ENCODE measurements at regions not wholly inside any gene's neighbourhood (a gene's known extent, or its start where the extent isn't known, plus 50 kb on each side); places are given as distances from the start of the nearest gene placed in this dataset.

DNA sequence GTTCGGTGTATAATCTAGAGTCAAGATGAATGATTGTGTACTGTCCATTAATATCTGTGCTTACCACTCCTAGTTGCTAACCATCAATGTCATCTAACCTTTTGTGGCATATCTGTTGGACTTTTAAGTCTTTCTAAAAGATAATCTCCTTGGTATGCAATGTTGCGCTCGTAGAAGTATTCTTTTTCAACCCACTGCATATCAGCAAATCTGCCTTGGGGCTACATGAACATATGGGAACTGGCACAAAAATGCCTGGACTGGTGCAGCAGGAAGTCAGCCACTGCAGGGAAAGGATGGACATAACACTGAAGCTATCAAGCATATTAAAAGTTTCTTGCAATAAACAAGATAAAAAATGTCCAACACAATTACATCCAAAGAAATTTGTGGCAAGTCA is 124.3 kb upstream of the SLC38A4 start:
- no peak for DNase-seq (ENCODE audit: low read depth in 1 of 2, low spot score in 1 of 2)
- Histone ChIP-seq H3K9me3 (ENCODE audit: low read depth) (no peaks in the 10 kb centered on the region), H3K36me3 (no peaks in the 10 kb centered on the region), H3K4me1 (ENCODE audit: low read depth) (no peaks in the 10 kb centered on the region), H3K27ac (no peak overlapping the region), H3K4me3 (no peak overlapping the region), H3K27me3 (no peaks in the 10 kb centered on the region)
- TF ChIP-seq, protein P1, sequence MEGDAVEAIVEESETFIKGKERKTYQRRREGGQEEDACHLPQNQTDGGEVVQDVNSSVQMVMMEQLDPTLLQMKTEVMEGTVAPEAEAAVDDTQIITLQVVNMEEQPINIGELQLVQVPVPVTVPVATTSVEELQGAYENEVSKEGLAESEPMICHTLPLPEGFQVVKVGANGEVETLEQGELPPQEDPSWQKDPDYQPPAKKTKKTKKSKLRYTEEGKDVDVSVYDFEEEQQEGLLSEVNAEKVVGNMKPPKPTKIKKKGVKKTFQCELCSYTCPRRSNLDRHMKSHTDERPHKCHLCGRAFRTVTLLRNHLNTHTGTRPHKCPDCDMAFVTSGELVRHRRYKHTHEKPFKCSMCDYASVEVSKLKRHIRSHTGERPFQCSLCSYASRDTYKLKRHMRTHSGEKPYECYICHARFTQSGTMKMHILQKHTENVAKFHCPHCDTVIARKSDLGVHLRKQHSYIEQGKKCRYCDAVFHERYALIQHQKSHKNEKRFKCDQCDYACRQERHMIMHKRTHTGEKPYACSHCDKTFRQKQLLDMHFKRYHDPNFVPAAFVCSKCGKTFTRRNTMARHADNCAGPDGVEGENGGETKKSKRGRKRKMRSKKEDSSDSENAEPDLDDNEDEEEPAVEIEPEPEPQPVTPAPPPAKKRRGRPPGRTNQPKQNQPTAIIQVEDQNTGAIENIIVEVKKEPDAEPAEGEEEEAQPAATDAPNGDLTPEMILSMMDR (IDR thresholded peaks at IDR 0.05; ENCODE audit: low read depth, low read length): no peak

DNA sequence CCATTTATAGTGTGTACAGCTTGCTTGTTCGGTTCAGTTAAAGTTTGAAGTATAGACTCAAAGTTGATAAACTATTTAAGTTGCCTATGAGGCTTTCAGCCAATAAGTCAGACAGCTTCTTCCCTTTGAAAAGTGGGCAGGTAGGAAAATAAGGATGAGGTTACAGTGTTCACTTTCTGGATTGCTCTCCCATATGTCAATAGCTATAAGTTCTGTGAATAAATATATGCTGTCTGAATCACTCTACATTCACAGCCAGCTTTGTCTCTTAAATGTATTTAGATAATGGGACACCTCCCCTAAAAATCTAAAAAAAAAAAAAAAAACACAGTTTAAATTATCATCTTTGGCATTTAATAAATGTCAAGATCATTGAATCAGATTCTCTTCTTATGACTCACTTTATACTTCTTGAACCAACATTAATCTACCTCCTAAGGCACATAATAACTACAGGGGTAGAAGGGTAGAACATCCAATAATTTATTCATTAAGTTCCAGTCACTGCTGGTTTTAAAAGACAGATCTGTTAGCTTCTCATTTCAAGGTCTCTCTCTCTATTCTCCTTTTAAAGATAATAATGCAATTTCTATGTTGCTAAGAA is 126.4 kb upstream of the PCED1B start:
- H3K27ac ChIP-seq: no peak overlapping the region

DNA sequence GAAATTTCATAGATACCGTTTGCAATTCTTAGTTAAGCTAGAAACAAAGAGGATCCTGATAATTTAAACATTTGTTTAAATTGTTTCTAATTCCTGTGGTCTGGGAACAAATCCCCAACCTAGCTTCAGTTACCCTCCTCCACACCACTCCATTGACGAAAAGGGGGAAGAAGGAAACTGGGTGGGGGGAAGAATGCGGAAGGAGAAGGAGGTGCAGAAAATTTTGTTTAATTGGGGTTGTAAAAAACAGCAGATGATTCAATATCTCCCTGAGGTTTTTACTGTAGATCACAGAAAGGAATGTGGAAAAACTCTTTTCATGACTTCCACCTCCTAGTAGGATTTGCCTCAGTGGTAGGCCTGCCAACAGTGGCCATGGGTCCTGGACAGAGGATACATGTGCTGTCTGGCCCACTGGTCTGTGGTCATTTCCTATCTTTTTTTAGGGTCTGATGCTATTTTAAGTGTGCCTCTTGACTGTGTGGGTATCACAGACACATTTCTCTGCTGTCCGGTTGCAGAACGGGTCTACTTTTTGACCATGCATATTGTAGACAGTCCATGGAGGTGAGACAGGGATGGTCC is 122.9 kb upstream of the PCED1B start:
- Histone ChIP-seq H3K27me3 (no peaks in the 10 kb centered on the region), H3K9me3 (ENCODE audit: low read depth) (no peaks in the 10 kb centered on the region), H3K4me1 (ENCODE audit: low read depth) (peaks cover 4% of the 10 kb centered on the region), H3K36me3 (no peaks in the 10 kb centered on the region), H3K4me3 (no peak overlapping the region), H3K27ac (no peak overlapping the region)
- TF ChIP-seq, protein P1 (IDR thresholded peaks at IDR 0.05; ENCODE audit: low read depth, low read length): no peak
- DNase-seq (ENCODE audit: low read depth in 1 of 2, low spot score in 1 of 2): no peak

More for the DNA sequence above, 126.4 kb upstream of the PCED1B start:
- H3K36me3 ChIP-seq: no peaks in the 10 kb centered on the region
- TF ChIP-seq, protein P1 (IDR thresholded peaks at IDR 0.05; ENCODE audit: low read depth, low read length): no peak
- H3K9me3 ChIP-seq (ENCODE audit: low read depth): no peaks in the 10 kb centered on the region
- H3K27me3 ChIP-seq: no peaks in the 10 kb centered on the region
- no peak for DNase-seq (ENCODE audit: low read depth in 1 of 2, low spot score in 1 of 2)
- no peak overlapping the region for H3K4me3 ChIP-seq
- no peaks in the 10 kb centered on the region for H3K4me1 ChIP-seq (ENCODE audit: low read depth)

DNA sequence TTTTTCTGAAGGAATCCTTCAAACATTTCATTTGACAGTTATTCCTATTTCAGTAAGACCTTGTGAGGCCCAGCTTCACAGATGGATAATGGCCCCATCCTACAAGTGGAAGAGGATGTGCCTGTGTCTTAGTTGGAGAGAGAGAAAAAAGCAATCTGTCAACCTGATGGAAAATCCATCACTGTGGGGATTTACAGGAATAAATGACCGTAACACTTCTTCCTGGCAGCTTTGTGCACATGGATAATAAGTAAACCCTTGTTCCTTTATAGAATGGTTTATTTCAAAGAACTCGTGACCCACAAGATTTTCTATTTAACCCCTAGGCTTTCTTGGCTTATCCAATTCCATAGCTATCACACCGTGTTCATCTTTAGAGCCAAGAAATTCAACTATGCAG is 121.4 kb upstream of the PCED1B start:
- H3K27ac ChIP-seq: no peak overlapping the region
- H3K4me3 ChIP-seq: no peak overlapping the region
- no peak for DNase-seq (ENCODE audit: low read depth in 1 of 2, low spot score in 1 of 2)
- TF ChIP-seq, protein P1 (IDR thresholded peaks at IDR 0.05; ENCODE audit: low read depth, low read length): no peak
- no peaks in the 10 kb centered on the region for H3K9me3 ChIP-seq (ENCODE audit: low read depth)
- no peaks in the 10 kb centered on the region for H3K36me3 ChIP-seq
- H3K4me1 ChIP-seq (ENCODE audit: low read depth): peaks cover 10% of the 10 kb centered on the region
- H3K27me3 ChIP-seq: no peaks in the 10 kb centered on the region

DNA sequence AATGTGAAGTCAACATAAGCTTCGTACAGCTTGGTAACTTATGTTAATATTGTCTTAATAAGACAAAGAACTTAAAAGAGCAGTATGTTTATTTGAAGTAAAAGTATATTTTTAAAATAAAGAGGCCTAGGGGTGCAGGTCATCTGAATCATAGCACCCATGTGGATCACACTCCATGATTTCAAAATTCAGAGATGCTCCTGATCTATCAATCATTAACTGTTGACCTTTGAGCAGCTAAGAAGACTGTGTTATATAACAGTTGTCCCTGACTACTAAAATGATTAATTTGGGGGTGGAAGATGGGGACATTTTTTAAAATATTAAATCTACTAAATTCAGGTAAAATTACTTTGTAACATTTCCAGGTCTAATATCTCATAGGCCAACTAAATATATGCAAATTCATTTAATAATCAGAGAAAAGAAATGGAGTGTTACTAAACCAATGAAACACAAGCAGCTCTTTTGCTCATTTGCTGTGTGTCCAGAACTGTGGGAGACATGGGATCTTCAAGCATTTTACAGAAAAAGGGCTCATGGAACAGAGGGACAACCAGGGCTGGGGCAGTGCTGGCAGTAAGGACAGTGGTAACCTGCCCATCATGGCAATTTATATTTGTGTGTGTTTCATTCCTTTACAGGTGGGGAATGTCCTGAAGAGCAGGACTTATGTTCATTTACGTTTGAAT is 120.7 kb upstream of the PCED1B start:
- no peak for DNase-seq (ENCODE audit: low read depth in 1 of 2, low spot score in 1 of 2)
- H3K36me3 ChIP-seq: no peaks in the 10 kb centered on the region
- H3K4me1 ChIP-seq (ENCODE audit: low read depth): peaks cover 17% of the 10 kb centered on the region
- TF ChIP-seq, protein P1 (IDR thresholded peaks at IDR 0.05; ENCODE audit: low read depth, low read length): no peak
- H3K27ac ChIP-seq: no peak overlapping the region
- no peak overlapping the region for H3K4me3 ChIP-seq
- H3K27me3 ChIP-seq: no peaks in the 10 kb centered on the region
- H3K9me3 ChIP-seq (ENCODE audit: low read depth): no peaks in the 10 kb centered on the region

All from cardiac muscle cell (in vitro differentiated cells and primary cell).